Inflammatory macrophage (primary cell): ENCODE measurements at regions not wholly inside any gene's neighbourhood (a gene's known extent, or its start where the extent isn't known, plus 50 kb on each side); places are given as distances from the start of the nearest gene placed in this dataset.

Experiments
- DNase-seq, 2 donors: peaks; one replicate each; pipeline ENCODE4 v3.0.0-alpha.2; 2020 to 2022

DNA sequence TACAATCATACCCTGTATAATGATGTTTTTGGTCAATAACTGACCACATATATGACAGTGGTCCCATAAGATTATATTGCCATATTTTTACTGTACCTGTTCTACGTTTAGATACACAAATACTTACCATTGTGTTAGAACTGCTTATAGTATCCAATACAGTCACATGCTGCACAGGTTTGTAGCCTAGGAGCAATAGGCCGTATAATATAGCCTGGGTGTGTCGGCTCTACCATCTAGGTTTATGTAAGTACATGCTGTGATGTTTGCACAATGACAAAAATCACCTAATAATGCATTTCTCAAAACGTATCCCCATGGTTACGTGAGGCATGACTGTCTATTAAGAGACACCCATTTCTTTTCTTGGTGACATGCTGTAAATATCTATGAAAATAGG, 55.0 kb upstream of the APCDD1 start:
- DNase-seq, result no peak

DNA sequence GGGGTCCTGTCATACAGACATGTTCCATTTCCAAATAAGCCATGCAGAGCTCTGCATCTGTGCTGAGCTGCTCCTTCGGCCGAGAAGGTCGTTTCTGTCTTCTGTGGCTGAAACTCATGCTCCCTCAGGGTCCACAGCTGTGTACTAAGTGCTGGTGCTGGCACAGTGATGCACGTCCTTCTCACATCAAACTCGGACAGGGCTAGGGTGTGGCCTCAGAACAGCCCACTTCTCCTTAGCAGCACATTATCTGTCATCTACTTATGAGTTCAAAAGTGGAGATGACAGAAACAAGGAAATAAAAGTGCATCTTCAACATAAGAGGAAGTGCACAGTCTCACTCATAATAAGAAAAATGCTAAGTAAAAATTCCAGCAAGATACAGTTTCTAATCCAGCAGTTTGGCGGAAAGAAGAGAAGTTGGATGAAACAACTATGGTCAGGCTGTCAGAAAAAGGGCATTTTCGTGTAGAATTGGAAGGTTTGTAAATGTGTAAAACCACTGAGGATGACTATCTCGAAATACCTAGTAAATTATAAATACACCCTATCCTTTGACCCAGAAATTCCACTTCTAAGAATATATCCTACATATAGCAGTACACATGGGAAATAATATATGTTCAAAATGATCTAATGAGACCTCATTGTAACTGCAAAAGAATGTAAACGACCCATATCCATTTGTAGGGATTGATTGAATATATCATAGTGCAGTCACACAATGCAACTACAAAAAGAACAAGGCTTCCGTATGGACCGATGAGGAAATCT, 53.7 kb upstream of the APCDD1 start:
- peak; percentile 67 to 82 for DNase-seq

DNA sequence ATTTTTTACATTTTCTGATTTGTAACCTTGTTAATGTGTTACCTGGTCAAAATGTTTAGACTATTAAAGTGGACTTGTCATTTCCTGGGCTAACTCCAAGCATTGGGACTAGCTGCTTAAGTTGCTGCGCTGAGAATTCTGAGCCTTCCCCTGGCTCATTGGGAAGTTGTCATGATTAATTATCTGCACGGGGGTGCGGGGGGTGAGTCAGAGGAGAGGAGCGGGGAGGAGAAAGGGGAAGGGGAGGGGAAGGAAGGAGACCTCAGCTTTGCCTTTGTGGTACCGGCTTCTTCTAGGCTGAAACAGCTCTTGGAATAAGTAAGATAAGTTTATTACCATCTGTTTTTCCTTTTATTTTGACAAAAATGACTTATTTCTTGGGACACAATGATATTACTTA, 52.9 kb upstream of the APCDD1 start:
- peak; percentile 32 to 55 for DNase-seq

DNA sequence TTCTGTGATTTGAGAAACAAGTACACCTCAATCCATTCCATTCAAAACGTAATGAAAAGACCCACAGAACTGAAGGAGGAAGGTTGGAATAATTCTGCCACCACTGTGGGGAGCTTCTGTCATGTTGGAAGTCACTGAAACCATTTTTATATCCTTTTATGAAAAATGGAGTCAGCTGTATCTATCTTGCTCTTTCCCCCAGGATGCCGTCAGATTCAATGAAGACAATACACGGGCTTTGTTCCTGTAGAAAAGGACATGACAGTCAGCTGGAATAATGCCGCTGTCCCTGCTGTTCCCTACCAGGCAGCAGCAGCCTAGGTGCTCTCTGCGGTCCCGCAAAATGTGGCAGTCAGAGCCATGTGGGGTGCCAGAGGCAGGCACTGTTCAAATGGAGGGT, 52.5 kb upstream of the APCDD1 start:
- no peak for DNase-seq

DNA sequence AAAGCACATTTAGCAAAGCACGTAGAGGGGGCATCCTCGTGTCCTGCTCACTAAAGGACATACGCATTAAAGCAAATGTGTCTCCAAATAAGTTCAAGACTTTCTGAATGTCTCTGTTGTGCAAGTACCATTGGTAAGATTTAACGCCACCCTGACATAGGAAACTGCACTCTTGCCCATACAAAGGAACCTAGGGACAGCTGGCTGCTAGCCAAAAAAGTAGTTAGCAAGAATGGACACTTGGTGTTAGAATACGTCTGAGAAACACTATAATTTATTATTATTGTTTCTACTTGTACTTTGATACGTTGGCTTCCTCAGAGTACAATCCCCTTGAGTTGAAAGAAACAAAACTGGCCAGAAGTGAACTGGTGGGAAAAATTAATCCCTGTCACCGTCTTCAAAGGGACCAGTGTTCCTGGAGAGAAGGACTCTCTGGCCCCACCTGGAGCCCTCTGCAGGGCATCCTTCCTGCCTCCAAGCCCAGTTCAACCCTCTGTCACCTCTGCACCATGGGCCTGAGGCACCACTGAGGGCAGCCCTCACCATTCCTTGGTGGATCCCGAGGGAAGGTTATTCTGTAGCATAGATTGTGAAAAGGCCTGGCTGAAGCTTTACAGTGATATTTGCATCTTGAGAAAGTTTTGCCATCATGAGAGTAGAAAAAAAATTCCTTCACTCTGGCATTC, 51.4 kb upstream of the APCDD1 start:
- DNase-seq, result no peak

DNA sequence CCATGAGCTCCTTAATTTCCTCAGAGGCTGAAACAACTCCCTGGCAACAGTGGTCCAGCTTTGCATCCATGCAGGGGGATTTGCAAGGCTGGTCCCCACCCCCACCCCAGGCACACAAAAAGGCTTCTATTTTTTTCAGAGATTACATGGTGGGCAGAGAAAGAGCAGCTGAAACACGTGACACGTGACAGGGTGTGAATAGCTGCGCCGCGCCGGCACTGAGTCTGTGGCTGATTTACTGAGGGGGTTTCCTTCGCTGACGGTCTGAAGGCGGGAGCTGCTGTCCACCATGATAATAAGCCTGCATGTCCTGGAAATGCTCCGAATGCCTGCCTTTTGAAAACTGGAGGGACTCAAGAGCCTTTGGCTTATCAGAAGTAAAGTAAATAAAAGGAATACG, 50.7 kb upstream of the APCDD1 start:
- no peak for DNase-seq

DNA sequence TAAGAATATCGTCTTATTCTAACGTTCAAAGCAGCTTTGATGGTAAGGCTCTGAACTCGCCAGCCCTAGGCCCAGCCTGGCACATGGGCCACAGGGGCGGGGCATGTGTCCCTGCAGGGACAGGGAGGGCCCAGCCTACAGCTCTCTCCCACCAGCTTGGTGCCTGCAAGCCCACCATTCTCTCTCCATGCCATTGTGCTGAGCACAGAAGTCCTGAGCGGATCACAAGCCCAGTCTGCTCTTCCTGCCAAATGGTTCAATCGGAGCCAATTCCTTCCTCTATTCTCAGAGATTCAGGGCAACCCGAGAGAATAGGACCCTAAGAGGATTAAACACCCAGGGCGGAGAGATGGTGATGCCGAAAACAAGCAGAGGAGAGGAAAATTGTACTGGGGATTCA, 50.3 kb upstream of the APCDD1 start:
- DNase-seq, result no peak
